ENCODE measurements at regions not wholly inside any gene's neighbourhood (a gene's known extent, or its start where the extent isn't known, plus 50 kb on each side); places are given as distances from the start of the nearest gene placed in this dataset.

DNA sequence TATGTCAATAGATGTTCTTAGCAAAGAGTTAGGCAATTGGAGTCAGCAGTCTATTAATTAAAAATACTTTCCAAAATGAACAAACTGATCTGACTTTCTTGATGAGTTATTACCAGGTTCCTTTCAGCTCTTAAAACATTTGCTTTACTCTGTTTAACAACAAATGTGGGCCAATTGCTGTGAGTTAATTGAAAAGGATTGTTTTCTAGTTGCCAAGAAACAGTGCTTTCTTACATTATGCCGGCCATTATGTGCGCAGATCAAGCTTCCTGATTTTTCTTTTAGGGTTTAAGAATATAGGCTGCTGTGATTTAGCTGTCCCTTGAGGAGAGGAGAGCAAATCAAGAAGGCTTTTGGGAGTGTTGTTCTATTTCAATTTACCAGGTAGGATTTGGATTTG is 50.5 kb upstream of the ITPRID2 start:
- H3K27ac ChIP-seq (ENCODE audit: low read depth, low read length) = no peak overlapping the region
- ChIA-PET CTCF (no interaction called here), POLR2A (no interaction called here)
- Mint-ChIP-seq H3K4me3 (no peak overlapping the region), H3K27ac (no peak overlapping the region), H3K27me3 (peaks cover 11 to 41% (median 21%) of the 10 kb centered on the region in 5 donors), H3K4me1 (no peaks in the 10 kb centered on the region), H3K36me3 (no peaks in the 10 kb centered on the region), H3K9me3 (peaks cover 0 to 2% (median 0%) of the 10 kb centered on the region in 11 donors)
- intact Hi-C loops (cut with micrococcal nuclease) = no loop called here
- H3K36me3 ChIP-seq (ENCODE audit: control insufficient read depth in 2 of 3, insufficient read depth in 3 of 3, low read length in 3 of 3) = no peaks in the 10 kb centered on the region
- H3K27me3 ChIP-seq (ENCODE audit: control insufficient read depth in 2 of 2, insufficient read depth in 2 of 2, low read length in 2 of 2) = peaks cover 0 to 2% of the 10 kb centered on the region in 2 donors
- H3K9me3 ChIP-seq (ENCODE audit: control insufficient read depth in 2 of 3, low read length in 3 of 3) = no peaks in the 10 kb centered on the region
- no peaks in the 10 kb centered on the region for H3K4me1 ChIP-seq (ENCODE audit: control insufficient read depth in 2 of 2, insufficient read depth in 2 of 2, low read length in 2 of 2)
- H3K4me3 ChIP-seq (ENCODE audit: low read length) = no peak overlapping the region
- DNase-seq = no peak
- no peak for ATAC-seq

Data from naive thymus-derived CD4-positive, alpha-beta T cell (primary cell).